HS-5 (cell line): ENCODE measurements at regions not wholly inside any gene's neighbourhood (a gene's known extent, or its start where the extent isn't known, plus 50 kb on each side); places are given as distances from the start of the nearest gene placed in this dataset.
"Not testable (repeated sequence)": the region's sequence is repeated elsewhere in the genome, so short reads cannot be mapped to it uniquely, and the experiment has no call there.

Experiments used
- DNase-seq: peaks from one replicate; pipeline ENCODE4 v3.0.0-alpha.2; 2012; ENCODE audit warnings: low read depth

DNA sequence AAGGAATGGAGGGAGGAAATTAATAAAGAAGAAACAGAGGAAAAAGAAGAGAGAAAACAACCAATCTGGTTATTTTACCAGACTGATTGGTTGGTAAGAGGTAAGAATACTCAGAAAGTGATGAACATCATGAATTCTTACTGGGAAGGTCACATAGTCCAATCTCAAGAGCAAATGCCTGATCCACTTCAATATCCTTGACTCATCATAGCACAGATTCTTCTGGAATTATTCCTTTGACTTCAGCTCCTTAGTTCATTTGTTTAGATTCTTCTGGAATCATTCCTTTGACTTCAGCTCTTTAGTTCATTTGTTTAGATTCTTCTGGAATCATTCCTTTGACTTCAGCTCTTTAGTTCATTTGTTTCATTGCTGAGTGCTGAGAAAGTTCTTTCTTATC, 2030.6 kb upstream of the CELF4 start:
- DNase-seq = no peak

DNA sequence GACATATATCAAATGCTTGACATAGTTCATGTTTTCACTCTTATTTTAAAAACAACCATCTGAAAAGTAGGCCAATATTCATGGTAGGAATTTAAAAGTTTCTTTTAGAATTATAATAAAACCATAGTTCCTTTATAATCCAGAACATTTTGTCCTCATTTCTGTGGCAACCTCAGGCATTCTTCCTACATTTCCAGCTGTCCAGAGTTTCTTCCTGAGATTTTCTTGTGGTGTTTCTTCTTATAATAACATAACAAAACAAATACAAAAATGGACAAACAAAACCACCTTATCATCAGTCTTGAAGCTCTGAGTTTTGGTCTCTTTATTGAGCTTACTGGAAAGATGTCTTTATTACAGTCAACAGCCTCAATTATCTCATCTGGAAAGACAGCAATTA, 2028.6 kb upstream of the CELF4 start:
- no peak for DNase-seq

DNA sequence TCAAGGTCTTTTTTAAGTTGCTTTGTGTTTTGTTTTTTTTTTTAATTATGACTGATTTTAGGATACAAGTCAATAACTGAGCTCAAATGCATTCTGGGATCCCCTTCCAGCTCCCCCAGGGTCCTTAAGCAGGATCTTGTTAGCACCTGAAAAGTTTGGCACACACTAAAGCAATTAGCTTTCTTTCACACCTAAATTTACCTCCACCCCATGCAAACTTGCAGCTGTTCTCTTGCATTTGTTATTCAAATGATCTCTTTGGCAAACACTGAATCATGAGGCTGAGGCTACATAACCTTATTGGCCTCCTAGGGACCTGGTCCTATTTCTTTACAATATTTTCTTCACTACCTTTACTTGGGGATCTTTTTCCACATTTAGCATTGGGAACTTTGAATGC, 2026.1 kb upstream of the CELF4 start:
- no peak for DNase-seq

DNA sequence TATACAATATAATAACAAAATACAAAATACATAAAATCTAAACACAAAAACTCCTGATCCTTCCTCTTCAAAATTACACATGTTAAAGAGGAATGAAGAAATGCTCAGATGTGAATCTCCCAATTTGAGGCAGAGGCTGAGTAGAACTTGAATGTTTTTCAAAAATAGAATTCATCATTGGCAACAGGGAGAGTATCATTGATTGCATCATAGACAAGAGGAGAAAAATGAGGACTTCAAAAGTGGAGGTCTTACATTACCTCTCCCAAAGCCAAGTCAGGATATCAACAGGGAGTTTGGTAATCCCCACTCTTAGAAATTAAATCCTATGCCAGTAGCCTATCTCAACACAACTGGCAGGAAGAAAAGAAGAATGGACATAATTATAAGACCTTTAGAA, 2023.9 kb upstream of the CELF4 start:
- no peak for DNase-seq

DNA sequence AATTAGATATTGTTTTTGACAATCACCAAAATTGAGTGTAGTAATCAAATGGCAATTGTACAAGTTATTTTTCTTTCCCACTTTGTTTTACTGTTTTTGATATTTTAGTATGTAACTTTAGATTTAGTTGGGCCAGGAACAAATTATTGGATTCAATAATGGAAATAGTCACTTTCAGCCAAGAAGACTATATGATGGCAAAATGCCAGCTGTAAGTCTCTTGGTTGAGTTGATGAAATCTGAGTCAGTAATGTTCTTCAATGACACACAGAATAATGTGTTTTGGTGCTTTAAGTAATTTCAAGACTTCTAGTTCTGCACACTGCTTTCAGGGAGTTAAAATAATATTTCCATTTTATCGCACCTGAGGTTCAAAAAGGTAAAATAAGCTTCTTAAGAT, 2022.0 kb upstream of the CELF4 start:
- no peak for DNase-seq

DNA sequence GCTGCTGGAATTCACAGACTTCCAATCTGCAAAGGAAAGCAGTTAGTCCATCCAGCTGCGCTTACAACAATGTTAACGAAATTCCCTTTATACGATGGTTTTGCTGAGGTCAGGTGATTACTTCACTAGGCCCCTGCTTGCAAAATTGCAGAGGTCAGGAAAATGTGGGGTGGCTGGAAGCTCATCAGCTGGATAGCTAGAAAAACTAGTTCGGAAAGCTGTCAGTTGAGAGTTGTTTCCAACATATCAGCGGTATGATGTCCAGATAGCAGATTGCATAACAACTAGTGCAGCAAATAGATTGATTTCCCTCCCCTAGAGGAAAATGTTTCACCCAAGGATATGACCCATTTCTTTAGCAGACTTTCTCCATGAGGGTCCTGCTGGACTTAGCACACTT, 2021.1 kb upstream of the CELF4 start:
- no peak for DNase-seq

DNA sequence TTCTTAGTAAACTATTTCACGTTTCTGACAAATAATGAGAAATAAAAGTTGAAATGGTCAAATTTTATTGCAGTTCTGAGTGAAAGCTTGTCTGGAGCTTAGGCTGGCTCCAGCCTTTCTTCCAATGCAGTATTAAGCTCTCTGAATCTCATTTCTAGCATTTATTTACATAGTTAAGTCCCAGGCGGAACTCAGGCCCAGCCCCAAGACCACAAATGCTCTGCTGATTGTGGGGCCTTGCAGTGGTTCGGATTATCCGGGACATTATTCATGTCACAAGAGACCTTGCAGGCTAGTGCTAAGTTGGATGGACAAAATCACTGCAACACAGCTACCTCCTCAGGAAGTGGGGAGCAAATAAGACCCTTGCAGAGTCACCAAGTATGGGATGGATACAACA, 2009.3 kb upstream of the CELF4 start:
- no peak for DNase-seq

DNA sequence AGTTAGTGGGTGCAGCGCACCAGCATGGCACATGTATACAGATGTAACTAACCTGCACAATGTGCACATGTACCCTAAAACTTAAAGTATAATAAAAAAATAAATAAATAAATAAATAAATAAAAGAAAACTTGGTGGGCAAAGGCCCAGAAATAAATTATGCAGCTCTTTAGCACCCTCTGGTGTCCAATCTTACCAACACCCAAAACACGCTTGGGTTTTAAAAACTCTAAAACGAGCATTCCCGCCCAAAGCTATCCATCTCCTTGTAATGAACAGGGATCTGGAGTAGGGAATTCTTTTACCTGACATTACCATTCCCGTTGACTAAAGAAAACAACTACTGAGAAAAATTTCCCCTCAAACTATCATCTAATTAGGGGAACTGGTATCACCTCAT, 2005.9 kb upstream of the CELF4 start:
- no peak for DNase-seq

DNA sequence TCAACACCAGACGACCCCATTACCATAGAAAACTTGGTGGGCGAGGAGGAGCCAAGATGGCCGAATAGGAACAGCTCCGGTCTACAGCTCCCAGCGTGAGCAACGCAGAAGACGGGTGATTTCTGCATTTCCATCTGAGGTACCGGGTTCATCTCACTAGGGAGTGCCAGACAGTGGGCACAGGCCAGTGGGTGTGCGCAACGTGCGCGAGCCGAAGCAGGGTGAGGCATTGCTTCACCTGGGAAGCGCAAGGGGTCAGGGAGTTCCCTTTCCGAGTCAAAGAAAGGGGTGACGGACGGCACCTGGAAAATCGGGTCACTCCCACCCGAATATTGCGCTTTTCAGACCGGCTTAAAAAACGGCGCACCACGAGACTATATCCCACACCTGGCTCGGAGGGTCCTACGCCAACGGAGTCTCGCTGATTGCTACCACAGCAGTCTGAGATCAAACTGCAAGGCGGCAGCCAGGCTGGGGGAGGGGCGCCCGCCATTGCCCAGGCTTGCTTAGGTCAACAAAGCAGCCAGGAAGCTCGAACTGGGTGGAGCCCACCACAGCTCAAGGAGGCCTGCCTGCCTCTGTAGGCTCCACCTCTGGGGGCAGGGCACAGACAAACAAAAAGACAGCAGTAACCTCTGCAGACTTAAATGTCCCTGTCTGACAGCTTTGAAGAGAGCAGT, 2000.1 kb upstream of the CELF4 start:
- not testable (repeated sequence) for DNase-seq

DNA sequence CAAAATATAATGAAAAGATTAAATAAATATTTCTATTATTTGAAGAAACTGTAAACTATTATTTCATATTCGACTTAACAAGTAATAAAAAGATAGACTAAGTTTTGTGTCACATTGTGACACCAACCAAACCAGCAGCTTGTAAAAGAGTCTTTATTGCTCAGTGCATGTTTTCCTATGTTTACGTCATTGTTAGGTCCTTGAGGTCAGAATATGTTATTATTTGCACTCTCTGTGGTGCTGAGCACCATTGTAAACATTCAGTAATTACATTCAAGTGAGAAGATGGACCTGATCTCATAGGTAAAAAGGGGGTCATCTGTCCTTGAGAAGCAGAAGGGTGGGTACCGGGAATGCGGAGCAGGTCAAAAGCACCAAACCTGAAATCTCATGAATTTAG, 1999.1 kb upstream of the CELF4 start:
- no peak for DNase-seq

DNA sequence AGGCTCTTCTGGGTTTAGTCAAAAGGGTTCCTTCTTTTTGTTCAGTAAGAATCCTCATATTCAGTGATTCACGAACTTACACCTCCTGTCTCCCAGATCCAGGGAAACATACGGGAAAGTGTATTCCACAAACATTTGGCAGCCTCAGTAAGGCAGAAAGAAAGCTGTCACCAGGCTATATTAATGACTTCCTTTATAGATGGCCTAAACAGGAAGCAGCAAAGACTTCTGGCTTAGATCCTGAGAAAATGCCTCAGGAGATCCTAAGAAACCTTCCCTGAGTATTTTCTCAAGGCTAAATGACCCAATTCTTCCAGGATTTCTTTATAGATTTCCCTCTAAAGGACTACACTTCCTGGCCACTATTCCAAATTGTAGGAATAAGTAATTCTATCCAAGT, 1995.5 kb upstream of the CELF4 start:
- DNase-seq = no peak

DNA sequence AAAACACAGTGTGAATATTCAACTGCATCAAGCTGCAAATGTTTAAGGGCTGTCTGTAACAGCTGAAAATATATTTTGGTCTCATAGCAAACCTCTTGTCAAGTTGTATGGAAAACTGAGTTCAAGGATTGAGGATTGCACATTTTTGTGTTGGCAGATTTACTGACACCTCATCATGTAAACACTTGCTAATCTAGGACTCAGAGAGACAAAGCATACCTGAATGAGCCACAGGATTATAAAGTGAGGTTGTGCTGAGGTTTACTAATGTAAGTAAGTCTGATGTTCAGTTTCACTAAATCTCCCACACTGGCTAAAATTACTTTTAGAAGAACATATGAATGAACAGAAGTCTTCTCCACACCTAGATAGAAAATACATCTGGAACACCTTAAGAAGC, 1993.1 kb upstream of the CELF4 start:
- no peak for DNase-seq

DNA sequence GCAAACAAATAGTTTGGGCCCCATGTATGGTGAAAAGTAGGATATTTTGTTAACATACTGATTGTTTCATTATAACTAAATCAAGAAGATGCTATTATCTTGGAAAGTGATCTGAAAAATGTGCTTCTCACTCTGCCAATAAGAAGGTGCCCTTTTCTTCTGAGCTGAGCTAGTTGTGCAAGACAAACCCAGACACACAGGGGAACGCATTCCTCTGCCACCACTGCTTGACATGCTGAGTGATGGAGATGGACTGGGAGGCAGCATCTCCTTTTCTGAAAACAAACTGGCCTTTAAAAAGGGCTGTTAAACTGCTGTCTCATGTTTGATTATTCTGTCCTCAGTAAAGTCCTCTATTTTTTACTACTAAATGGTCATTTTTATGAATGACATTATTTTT, 1989.9 kb upstream of the CELF4 start:
- DNase-seq = no peak

DNA sequence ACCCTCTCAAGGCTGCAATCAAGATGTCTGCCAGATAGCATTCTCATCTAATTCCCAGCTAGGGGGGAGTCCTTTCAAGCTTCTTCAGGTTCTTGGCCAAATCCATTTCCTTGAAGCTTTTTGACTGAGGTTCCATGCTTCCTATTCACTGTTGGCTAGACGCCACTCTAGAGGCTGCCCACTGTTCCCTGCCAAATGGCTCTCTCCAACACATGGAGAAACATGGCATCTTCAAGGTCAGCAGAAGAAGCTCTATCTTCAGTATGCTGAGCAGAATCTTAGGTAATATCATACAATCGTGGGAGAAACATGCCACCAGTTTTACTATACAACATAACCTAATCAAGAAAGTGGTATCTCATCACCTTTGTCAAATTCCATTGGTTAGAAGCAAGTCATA, 1985.1 kb upstream of the CELF4 start:
- DNase-seq = no peak

DNA sequence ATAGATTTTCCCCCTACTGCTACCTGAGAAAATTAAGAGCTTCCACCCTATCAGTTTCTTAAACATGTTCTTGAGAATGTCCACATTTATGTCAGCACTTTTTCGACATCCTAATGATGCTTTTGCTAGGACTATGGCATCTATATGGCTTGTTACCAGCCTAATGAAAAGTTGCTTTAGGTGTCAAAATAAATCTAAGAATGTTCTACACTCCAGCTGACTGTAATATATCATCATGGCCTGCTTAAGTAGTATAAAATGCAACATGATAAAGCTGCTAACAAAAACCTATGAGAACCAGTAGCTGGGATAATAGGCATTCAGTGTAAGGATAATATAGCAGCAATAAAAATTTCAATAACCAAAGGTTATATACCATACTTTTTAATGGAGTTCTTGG, 1983.5 kb upstream of the CELF4 start:
- no peak for DNase-seq

DNA sequence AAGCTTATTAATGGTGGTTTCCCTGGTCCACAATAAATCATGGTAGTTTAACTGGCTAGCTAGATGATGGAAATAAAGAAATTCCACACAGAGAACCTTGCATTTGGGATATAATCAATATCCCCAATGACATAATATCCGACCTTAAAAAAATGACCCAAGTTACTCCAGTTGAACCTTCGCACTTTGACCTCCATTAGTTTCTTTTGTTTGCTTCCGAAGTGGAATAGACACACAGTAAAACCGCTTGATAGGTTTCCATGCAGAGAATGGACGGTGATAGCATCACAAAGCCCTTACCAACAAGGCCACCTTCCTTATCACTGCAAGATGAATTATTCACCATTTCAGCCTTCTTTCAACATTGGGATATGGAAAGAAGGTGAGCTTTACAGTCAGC, 1966.1 kb upstream of the CELF4 start:
- no peak for DNase-seq

DNA sequence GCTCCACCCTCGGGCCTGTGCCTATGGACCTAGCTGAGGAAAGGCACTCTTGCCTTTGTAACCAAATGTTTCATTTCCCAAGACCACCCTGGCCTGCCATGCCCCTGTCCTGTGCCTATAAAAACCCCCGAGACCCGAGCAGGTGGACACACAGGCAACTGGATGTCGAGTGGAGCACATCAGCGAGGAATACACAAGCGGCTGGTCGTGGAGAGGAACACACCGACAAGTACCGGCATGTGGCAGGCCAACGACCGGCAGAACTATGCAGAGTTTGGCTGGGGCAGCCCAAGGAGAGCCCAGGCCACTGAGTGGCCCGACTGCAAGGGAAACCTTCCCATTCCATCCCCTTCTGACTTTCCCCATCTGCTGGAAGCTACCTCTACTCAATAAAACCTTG, 1963.8 kb upstream of the CELF4 start:
- no peak for DNase-seq

DNA sequence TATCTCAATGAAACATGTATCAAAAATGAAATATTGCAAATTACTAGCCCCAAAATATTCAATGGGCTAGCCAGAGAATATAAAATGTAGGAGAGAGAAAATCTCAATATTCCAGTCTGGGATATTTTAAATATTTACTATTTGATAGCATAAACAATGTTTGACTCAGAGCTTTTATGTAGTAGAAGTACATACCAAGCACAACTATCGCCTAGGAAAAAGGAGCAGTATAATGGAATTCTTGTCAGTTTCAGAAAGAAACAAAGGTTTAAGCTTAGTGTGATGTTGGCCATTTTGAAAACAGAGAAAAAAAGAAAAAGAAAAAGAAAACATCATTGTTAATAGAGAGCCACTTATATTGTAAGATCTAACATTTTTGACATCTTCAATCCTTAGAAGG, 1961.9 kb upstream of the CELF4 start:
- DNase-seq = no peak

DNA sequence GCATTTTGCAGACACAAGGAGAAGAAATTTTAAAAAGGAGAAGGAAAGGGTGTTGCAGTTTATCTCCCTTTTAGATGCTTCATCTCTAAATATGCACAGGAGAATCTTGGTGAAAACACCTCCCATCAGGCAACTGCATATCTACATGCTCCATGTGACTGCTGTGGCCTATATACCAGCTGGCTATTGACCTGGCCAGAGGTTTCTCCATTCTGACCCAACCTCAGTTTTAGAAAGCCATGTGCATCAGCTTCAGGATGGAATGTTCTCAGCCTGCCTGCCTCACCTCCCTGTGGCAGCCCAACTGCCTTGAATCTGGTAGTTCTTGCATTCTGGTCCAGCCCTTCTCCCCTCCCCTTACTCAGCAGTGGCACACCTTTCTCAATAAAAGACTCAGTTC, 1958.8 kb upstream of the CELF4 start:
- DNase-seq = no peak

DNA sequence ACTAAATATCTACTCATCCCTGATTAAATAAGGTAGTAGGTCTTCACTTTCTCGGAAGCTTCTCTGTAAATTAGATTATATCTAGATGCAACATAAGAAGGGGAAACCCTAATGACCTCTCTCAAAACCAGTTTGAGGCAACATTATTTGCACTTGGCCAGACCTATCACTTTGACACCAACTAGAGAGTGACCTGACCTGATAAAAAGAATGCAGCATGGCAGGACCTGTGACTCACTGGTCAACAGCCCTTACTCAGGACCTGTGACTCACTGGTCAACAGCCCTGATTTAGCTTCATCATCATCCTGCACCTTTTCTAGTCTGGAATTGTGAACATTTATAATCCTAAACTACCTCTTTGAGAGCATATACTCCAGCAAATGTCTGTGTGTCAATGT, 1957.7 kb upstream of the CELF4 start:
- DNase-seq = peak; percentile 22

DNA sequence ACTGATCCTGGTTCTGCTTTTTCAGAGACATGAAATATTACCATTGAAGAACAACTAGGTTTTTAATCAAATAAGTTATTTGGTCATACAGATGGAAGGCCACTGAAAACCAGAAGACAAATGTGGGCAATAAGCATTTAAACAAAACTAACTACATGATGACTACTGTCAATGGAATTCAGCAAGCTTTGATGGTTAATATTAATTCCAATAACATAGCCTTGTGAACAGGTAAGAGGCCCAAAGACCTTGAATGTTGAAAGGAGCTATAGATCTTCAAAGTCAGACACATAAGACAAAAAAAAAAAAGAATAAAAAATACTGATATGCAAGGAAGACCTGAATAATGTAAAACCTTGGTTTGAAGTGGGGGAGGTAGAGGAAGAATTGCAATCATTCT, 1955.6 kb upstream of the CELF4 start:
- DNase-seq = no peak

DNA sequence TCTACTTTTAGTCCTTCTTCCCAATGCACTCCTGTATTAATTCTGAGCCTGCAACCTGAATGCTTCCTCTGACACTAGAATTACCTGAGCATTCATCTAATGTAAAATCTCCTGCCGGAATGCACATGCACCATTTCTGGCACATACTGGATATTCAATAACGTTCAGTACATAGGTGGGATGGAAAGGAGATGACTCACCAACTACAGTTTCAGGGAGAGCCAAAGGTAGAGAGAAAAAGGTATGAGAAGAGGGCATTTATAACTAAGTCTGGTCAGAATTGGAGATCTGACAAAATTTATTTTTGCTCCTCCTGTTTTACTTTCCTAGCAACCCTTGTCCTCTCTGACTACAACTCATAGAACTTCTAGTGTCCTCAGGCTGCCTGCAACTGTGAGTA, 1954.1 kb upstream of the CELF4 start:
- no peak for DNase-seq

DNA sequence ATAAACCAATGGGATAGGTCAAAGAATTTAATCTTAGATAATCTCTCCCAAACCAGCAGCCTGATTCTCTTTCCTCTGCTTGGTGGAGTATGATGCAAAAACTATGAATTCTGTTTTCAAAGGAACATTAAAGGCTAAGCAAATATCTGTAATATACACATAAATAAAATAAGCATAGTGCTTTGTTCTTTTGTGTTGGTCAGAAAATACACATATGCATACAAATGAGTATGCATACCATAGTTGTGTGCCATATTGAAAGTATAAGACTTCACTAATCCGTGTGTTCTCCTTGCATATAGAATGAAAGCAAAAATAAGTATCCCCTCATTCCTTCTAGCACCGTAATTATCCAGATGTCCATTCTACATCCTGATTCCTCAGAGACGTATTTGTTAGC, 1949.7 kb upstream of the CELF4 start:
- no peak for DNase-seq

DNA sequence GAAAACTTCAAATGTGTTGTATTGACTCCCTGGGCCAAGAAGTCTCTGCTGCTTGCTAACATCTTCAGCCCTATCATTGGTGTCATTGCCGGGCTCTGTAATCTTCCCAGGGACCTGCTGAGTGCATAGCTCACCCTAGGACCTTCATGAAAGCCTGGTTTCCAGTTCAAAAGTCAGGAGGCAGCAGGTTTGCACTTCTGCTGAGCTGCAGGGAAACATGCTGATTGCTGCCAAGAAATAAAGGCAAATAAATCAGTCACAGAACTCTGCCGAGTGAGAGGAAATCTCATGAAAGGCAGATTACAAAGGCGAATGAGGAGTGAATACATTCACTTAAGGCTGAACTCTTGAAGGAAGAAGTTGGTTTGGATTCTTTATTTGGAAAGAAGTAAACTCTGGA, 1947.6 kb upstream of the CELF4 start:
- DNase-seq = no peak
